ENCODE measurements at regions not wholly inside any gene's neighbourhood (a gene's known extent, or its start where the extent isn't known, plus 50 kb on each side); places are given as distances from the start of the nearest gene placed in this dataset.
"Not testable (repeated sequence)": the region's sequence is repeated elsewhere in the genome, so short reads cannot be mapped to it uniquely, and the experiment has no call there.

DNA sequence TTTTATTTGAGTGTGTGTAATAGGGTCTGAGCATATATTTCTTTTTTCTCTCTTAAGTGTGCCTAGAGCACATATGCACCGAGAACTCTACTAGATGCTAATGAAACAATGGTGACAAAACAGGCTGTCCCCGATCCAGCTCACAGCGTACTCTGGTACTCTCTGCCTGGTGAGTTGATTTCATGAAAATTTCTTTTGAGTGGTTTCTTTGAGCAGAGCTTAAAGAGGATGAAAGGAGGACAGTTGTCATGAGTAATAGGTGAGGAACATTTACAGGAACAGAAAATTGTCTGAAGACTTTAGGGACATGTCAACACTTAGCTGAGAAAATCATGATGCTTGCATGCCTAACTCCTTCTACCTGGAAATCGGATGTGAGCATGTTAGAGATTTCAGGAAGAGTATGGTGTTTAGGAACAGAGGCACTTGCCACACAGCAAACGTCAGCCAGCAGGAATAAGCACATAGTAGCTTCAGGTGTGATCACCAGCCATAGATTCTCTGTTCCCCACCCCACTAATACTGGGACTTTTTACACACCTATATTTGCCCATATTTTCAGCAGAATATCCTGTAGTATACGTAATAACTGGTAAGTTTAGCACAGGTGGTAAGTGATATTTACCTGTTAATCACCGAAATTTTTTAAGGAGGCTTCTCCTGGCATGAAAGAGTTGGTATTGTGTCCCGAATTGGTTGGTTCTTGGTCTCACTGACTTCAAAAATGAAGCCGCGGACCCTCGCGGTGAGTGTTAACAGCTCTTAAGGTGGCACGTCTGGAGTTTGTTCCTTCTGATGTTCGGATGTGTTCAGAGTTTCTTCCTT lies 111.1 kb downstream of the ZNF330 start:
- no peak for DNase-seq (ENCODE audit: low read depth, low spot score)
- TF ChIP-seq YY1 (IDR thresholded peaks at IDR 0.05; ENCODE audit: insufficient read depth, insufficient read length) (no peak), SUZ12 (IDR thresholded peaks at IDR 0.05; ENCODE audit: extremely low read depth, insufficient read depth, insufficient read length) (no peak), ZNF274 (IDR thresholded peaks at IDR 0.05; ENCODE audit: low read depth, low read length) (no peak)
- Histone ChIP-seq H3K4me1 (ENCODE audit: insufficient read depth, insufficient read length) (no peaks in the 10 kb centered on the region), H3K36me3 (ENCODE audit: insufficient read depth, insufficient read length, low read length) (no peaks in the 10 kb centered on the region), H3K27me3 (ENCODE audit: insufficient read depth, insufficient read length) (no peaks in the 10 kb centered on the region), H3K9ac (ENCODE audit: insufficient read length, low read depth) (no peak overlapping the region), H3K4me3 (ENCODE audit: insufficient read length, low read depth) (no peak overlapping the region), H3K9me3 (ENCODE audit: insufficient read depth, low read length) (no peaks in the 10 kb centered on the region)

DNA sequence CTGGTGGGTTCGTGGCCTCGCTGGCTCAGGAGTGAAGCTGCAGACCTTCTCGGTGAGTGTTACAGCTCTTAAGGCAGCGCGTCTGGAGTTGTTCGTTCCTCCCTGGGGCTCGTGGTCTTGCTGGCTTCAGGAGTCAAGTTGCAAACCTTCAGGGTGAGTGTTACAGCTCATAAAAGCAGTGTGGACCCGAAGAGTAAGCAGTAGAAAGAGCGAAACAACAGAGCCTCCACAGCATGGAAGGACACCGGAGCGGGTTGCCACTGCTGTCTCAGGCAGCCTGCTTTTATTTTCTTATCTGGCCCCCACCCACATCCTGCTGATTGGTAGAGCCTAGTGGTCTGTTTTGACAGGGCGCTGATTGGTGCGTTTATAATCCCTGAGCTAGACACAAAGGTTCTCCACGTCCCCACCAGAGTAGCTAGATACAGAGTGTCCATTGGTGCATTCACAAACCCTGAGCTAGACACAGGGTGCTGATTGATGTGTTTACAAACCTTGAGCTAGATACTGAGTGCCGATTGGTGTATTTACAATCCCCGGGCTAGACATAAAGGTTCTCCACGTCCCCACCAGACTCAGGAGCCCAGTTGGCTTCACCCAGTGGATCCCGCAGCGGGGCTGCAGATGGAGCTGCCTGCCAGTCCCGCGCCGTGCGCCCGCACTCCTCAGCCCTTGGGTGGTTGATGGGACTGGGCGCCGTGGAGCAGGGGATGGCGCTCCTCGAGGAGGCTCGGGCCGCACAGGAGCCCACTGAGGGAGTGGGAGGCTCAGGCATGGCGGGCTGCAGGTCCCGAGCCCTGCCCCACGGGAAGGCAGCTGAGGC lies 111.9 kb downstream of the ZNF330 start:
- not testable (repeated sequence) for H3K27me3 ChIP-seq (ENCODE audit: insufficient read depth, insufficient read length); H3K9me3 ChIP-seq (ENCODE audit: insufficient read depth, low read length); H3K36me3 ChIP-seq (ENCODE audit: insufficient read depth, insufficient read length, low read length); H3K4me1 ChIP-seq (ENCODE audit: insufficient read depth, insufficient read length); DNase-seq (ENCODE audit: low read depth, low spot score); H3K4me3 ChIP-seq (ENCODE audit: insufficient read length, low read depth); H3K9ac ChIP-seq (ENCODE audit: insufficient read length, low read depth)

GRCh38 chr4:141333456-141334230 lies 112.9 kb downstream of the ZNF330 start:
- not testable (repeated sequence) for H3K36me3 ChIP-seq (ENCODE audit: insufficient read depth, insufficient read length, low read length); H3K9me3 ChIP-seq (ENCODE audit: insufficient read depth, low read length); H3K4me1 ChIP-seq (ENCODE audit: insufficient read depth, insufficient read length); H3K9ac ChIP-seq (ENCODE audit: insufficient read length, low read depth); H3K27me3 ChIP-seq (ENCODE audit: insufficient read depth, insufficient read length); H3K4me3 ChIP-seq (ENCODE audit: insufficient read length, low read depth); DNase-seq (ENCODE audit: low read depth, low spot score)

GRCh38 chr4:141335166-141335565 lies 114.5 kb downstream of the ZNF330 start:
- DNase-seq (ENCODE audit: low read depth, low spot score): no peak

DNA sequence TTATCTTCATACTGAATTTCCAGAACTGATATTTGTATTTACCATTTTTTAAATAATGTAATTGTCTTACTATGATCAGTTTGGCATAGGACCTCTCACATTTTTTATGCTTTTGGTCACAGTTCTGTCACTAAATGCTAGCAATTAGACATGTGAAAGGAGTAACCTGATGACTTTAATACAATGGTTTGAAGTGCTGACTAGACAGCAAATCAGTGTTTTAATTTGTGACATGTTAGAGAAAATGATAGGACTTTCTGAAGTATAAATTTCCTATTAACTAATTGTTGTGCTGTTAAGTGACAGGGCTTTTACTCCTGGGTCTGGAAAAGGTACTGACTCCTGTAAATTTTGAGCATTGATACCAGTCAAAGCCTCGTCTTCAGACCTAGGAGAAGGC lies 117.5 kb downstream of the ZNF330 start:
- TF ChIP-seq YY1 (IDR thresholded peaks at IDR 0.05; ENCODE audit: insufficient read depth, insufficient read length) (no peak), ZNF274 (IDR thresholded peaks at IDR 0.05; ENCODE audit: low read depth, low read length) (no peak), SUZ12 (IDR thresholded peaks at IDR 0.05; ENCODE audit: extremely low read depth, insufficient read depth, insufficient read length) (no peak)
- no peak for DNase-seq (ENCODE audit: low read depth, low spot score)
- Histone ChIP-seq H3K27me3 (ENCODE audit: insufficient read depth, insufficient read length) (no peaks in the 10 kb centered on the region), H3K4me1 (ENCODE audit: insufficient read depth, insufficient read length) (no peaks in the 10 kb centered on the region), H3K4me3 (ENCODE audit: insufficient read length, low read depth) (no peak overlapping the region), H3K9me3 (ENCODE audit: insufficient read depth, low read length) (no peaks in the 10 kb centered on the region), H3K9ac (ENCODE audit: insufficient read length, low read depth) (no peak overlapping the region), H3K36me3 (ENCODE audit: insufficient read depth, insufficient read length, low read length) (no peaks in the 10 kb centered on the region)

More at GRCh38 chr4:141335166-141335565, 114.5 kb downstream of the ZNF330 start:
- H3K27me3 ChIP-seq (ENCODE audit: insufficient read depth, insufficient read length): no peaks in the 10 kb centered on the region
- no peak overlapping the region for H3K4me3 ChIP-seq (ENCODE audit: insufficient read length, low read depth)
- TF ChIP-seq SUZ12 (IDR thresholded peaks at IDR 0.05; ENCODE audit: extremely low read depth, insufficient read depth, insufficient read length): no peak
- no peak for TF ChIP-seq YY1 (IDR thresholded peaks at IDR 0.05; ENCODE audit: insufficient read depth, insufficient read length)
- no peak for TF ChIP-seq ZNF274 (IDR thresholded peaks at IDR 0.05; ENCODE audit: low read depth, low read length)
- H3K9me3 ChIP-seq (ENCODE audit: insufficient read depth, low read length): no peaks in the 10 kb centered on the region
- H3K36me3 ChIP-seq (ENCODE audit: insufficient read depth, insufficient read length, low read length): no peaks in the 10 kb centered on the region
- no peaks in the 10 kb centered on the region for H3K4me1 ChIP-seq (ENCODE audit: insufficient read depth, insufficient read length)
- H3K9ac ChIP-seq (ENCODE audit: insufficient read length, low read depth): no peak overlapping the region

- H3K4me1 ChIP-seq (ENCODE audit: insufficient read depth, insufficient read length): no peaks in the 10 kb centered on the region
- H3K36me3 ChIP-seq (ENCODE audit: insufficient read depth, insufficient read length, low read length): no peaks in the 10 kb centered on the region
- H3K27me3 ChIP-seq (ENCODE audit: insufficient read depth, insufficient read length): no peaks in the 10 kb centered on the region
- TF ChIP-seq YY1 (IDR thresholded peaks at IDR 0.05; ENCODE audit: insufficient read depth, insufficient read length) (no peak), ZNF274 (IDR thresholded peaks at IDR 0.05; ENCODE audit: low read depth, low read length) (no peak), SUZ12 (IDR thresholded peaks at IDR 0.05; ENCODE audit: extremely low read depth, insufficient read depth, insufficient read length) (no peak)
- H3K9ac ChIP-seq (ENCODE audit: insufficient read length, low read depth): no peak overlapping the region
- no peaks in the 10 kb centered on the region for H3K9me3 ChIP-seq (ENCODE audit: insufficient read depth, low read length)
- DNase-seq (ENCODE audit: low read depth, low spot score): no peak
- no peak overlapping the region for H3K4me3 ChIP-seq (ENCODE audit: insufficient read length, low read depth)
Observed at GRCh38 chr4:141339391-141339790, 118.7 kb downstream of the ZNF330 start.

DNA sequence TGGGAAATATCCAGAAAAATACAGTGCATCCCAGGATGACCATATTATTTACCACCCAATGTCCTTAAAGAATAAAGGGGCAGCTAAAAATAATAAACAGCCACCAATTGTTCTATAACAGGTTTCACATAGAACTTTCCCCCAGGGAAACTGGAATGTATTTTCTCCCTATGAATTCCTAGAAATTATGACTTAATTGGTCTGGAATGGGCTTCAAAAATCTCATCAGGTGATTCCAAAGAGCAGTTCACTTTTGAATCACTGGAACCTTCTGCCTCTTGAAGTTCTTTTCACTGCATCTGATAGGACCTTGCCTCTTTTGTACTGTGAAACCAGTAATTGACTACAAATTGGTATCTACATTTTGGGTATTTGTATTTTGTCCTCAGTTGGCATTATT lies 119.3 kb downstream of the ZNF330 start:
- DNase-seq (ENCODE audit: low read depth, low spot score): no peak
- no peak for TF ChIP-seq SUZ12 (IDR thresholded peaks at IDR 0.05; ENCODE audit: extremely low read depth, insufficient read depth, insufficient read length)
- TF ChIP-seq YY1 (IDR thresholded peaks at IDR 0.05; ENCODE audit: insufficient read depth, insufficient read length): no peak
- TF ChIP-seq ZNF274 (IDR thresholded peaks at IDR 0.05; ENCODE audit: low read depth, low read length): no peak

More for the DNA sequence above, 119.3 kb downstream of the ZNF330 start:
- no peaks in the 10 kb centered on the region for H3K9me3 ChIP-seq (ENCODE audit: insufficient read depth, low read length)
- H3K9ac ChIP-seq (ENCODE audit: insufficient read length, low read depth): no peak overlapping the region
- H3K4me3 ChIP-seq (ENCODE audit: insufficient read length, low read depth): no peak overlapping the region
- H3K4me1 ChIP-seq (ENCODE audit: insufficient read depth, insufficient read length): no peaks in the 10 kb centered on the region
- no peaks in the 10 kb centered on the region for H3K27me3 ChIP-seq (ENCODE audit: insufficient read depth, insufficient read length)
- no peaks in the 10 kb centered on the region for H3K36me3 ChIP-seq (ENCODE audit: insufficient read depth, insufficient read length, low read length)

Data from NT2/D1 (cell line).